Activated CD8-positive, alpha-beta T cell treated with anti-CD3 and anti-CD28 coated beads, Interleukin-2, amount 10 ng/mL, durations not matched to agents 7 days and 5 days (primary cell): ENCODE measurements at regions not wholly inside any gene's neighbourhood (a gene's known extent, or its start where the extent isn't known, plus 50 kb on each side); places are given as distances from the start of the nearest gene placed in this dataset.
"Not testable (repeated sequence)": the region's sequence is repeated elsewhere in the genome, so short reads cannot be mapped to it uniquely, and the experiment has no call there.

Experiments used
- ATAC-seq: fragments of 150-1000 bp; cut with Tn5 transposase; one replicate; pipeline ENCODE4 v1.10.0; 2021; ENCODE audit warnings: moderate library complexity
- CTCF ChIA-PET: fragments of 350-600 bp; sonication (Branson Sonifier 250); formaldehyde crosslinking; loops from one replicate; lab custom pipeline; 2021; ENCODE audit warnings: antibody characterized with exemption; lab: Charles Lee
- POLR2A ChIA-PET: fragments of 350-600 bp; sonication (Branson Sonifier 250); formaldehyde crosslinking; loops from one replicate; lab custom pipeline; 2021; ENCODE audit warnings: antibody characterized with exemption; lab: Charles Lee
- DNase-seq: peaks from one replicate; pipeline ENCODE4 v3.0.0-alpha.2; 2020
- H3K27ac Mint-ChIP-seq: one replicate; pipeline ENCODE4 v1.8.0; 2021; ENCODE audit warnings: mild to moderate bottlenecking, mixed read lengths
- H3K27me3 Mint-ChIP-seq: one replicate; pipeline ENCODE4 v1.8.0; 2021; ENCODE audit warnings: low read depth, mixed read lengths
- H3K36me3 Mint-ChIP-seq: one replicate; pipeline ENCODE4 v1.8.0; 2021; ENCODE audit warnings: low read depth, mixed read lengths
- H3K4me1 Mint-ChIP-seq: one replicate; pipeline ENCODE4 v1.8.0; 2021; ENCODE audit warnings: low read depth, mixed read lengths
- H3K4me3 Mint-ChIP-seq: one replicate; pipeline ENCODE4 v1.8.0; 2021; ENCODE audit warnings: mild to moderate bottlenecking, mixed read lengths
- H3K9me3 Mint-ChIP-seq: one replicate; pipeline ENCODE4 v1.8.0; 2022; ENCODE audit warnings: mixed read lengths; ENCODE audit not compliant: insufficient read depth

DNA sequence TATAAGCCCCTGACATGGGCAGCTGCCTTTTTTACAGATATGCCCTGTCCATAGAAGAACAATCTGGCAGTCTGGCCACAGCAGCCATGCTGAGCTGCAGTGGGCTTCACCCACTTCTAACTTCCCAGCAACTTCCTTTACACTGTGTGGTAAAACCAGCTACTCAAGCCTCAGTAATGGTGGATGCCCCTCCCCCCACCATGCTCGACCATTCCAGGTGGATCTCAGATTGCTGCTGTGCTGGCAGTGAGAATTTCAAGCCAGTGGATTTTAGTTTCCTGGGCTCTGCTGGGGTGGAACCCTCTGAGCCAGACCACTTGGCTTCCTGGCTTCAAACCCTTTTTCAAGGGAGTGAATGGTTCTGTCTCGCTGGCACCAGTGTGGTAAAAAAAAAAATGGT, 355.9 kb upstream of the EDA2R start:
- H3K36me3 Mint-ChIP-seq, result no peaks in the 10 kb centered on the region
- peaks cover 6% of the 10 kb centered on the region for H3K9me3 Mint-ChIP-seq
- POLR2A ChIA-PET, result no interaction called here
- H3K27ac Mint-ChIP-seq, result no peak overlapping the region
- no peak for ATAC-seq
- H3K4me1 Mint-ChIP-seq, result no peaks in the 10 kb centered on the region
- no peak for DNase-seq
- H3K4me3 Mint-ChIP-seq, result no peak overlapping the region
- H3K27me3 Mint-ChIP-seq, result no peaks in the 10 kb centered on the region
- CTCF ChIA-PET, result no interaction called here

- H3K27me3 Mint-ChIP-seq, H3K4me3 Mint-ChIP-seq, H3K9me3 Mint-ChIP-seq, ATAC-seq, CTCF ChIA-PET, H3K4me1 Mint-ChIP-seq, POLR2A ChIA-PET, DNase-seq, H3K27ac Mint-ChIP-seq, H3K36me3 Mint-ChIP-seq: not testable (repeated sequence)
Observed at GRCh38 chrX:66992077-66992476, 353.2 kb upstream of the EDA2R start.

DNA sequence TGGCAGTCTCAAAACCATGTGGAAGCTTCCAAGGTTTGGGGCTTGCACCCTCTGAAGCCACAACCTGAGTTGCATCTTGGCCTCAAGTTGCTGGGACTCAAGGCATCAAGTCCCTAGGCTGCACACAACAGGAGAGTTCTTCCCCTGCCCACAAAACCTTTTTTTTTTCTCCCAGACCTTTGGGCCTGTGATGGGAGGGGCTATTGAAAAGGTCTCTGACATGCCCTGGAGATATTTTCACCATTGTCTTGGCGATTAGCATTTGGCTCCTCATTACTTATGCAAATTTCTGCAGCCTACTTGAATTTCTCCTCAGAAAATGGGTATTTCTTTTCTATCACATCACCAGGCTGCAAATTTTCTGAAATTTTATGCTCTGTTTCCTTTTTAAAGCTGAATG, 349.5 kb upstream of the EDA2R start:
- Mint-ChIP-seq H3K27me3 (no peaks in the 10 kb centered on the region), H3K4me1 (no peaks in the 10 kb centered on the region), H3K27ac (no peak overlapping the region), H3K9me3 (no peaks in the 10 kb centered on the region), H3K4me3 (no peak overlapping the region), H3K36me3 (no peaks in the 10 kb centered on the region)
- ChIA-PET POLR2A (no interaction called here), CTCF (no interaction called here)
- no peak for DNase-seq
- ATAC-seq, result no peak

GRCh38 chrX:66961665-66962064, 322.8 kb upstream of the EDA2R start:
- DNase-seq (no peak), ATAC-seq (no peak)
- POLR2A ChIA-PET, result no interaction called here
- H3K9me3 Mint-ChIP-seq, result no peaks in the 10 kb centered on the region
- no peaks in the 10 kb centered on the region for H3K36me3 Mint-ChIP-seq
- CTCF ChIA-PET, result no interaction called here
- H3K4me1 Mint-ChIP-seq, result no peaks in the 10 kb centered on the region
- H3K27me3 Mint-ChIP-seq, result no peaks in the 10 kb centered on the region
- no peak overlapping the region for H3K27ac Mint-ChIP-seq
- no peak overlapping the region for H3K4me3 Mint-ChIP-seq

- ChIA-PET CTCF (no interaction called here), POLR2A (no interaction called here)
- Mint-ChIP-seq H3K4me1 (no peaks in the 10 kb centered on the region), H3K36me3 (no peaks in the 10 kb centered on the region), H3K27me3 (no peaks in the 10 kb centered on the region), H3K27ac (no peak overlapping the region), H3K4me3 (no peak overlapping the region), H3K9me3 (no peaks in the 10 kb centered on the region)
- no peak for DNase-seq
- ATAC-seq, result no peak
Observed at GRCh38 chrX:66931713-66932112, 292.8 kb upstream of the EDA2R start.

- not testable (repeated sequence) for H3K4me1 Mint-ChIP-seq, DNase-seq
Observed at GRCh38 chrX:66930516-66930915, 291.6 kb upstream of the EDA2R start.

GRCh38 chrX:66920296-66920695, 281.4 kb upstream of the EDA2R start:
- DNase-seq (no peak), ATAC-seq (no peak)
- no peaks in the 10 kb centered on the region for H3K36me3 Mint-ChIP-seq
- H3K9me3 Mint-ChIP-seq, result peaks cover 9% of the 10 kb centered on the region
- no peaks in the 10 kb centered on the region for H3K4me1 Mint-ChIP-seq
- H3K4me3 Mint-ChIP-seq, result no peak overlapping the region
- POLR2A ChIA-PET, result no interaction called here
- CTCF ChIA-PET, result no interaction called here
- H3K27ac Mint-ChIP-seq, result no peak overlapping the region
- no peaks in the 10 kb centered on the region for H3K27me3 Mint-ChIP-seq

More at GRCh38 chrX:66930516-66930915, 291.6 kb upstream of the EDA2R start:
- POLR2A ChIA-PET, CTCF ChIA-PET, H3K27me3 Mint-ChIP-seq, ATAC-seq, H3K36me3 Mint-ChIP-seq, H3K4me3 Mint-ChIP-seq, H3K27ac Mint-ChIP-seq, H3K9me3 Mint-ChIP-seq: not testable (repeated sequence)

DNA sequence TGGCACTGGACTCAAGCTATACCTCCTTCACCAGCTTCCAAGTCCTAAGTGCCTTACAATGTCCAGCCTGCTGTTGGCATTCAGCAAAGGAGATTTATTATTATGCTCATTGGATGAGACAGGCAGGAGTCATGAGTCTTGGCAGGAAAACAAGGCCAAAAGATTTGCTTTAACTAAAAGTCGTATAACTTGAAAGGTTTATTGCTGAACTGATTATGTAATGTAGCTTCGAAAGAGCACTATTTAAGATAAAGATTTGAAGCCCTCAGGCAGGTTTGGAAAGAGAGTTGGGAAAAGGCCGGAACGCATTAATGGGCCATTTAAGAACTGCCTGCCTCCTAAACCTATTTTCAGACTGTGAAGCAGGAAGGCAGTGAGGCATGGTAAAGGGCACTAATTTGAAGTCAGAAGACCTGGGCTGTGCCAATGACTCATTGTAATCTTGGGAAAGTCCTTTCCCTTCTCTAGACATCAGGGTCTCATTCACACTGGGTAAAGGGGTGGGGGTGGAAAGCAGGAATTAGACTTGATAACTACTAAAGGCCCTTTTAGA, 280.5 kb upstream of the EDA2R start:
- H3K36me3 Mint-ChIP-seq, result no peaks in the 10 kb centered on the region
- peaks cover 8% of the 10 kb centered on the region for H3K9me3 Mint-ChIP-seq
- ATAC-seq, result no peak
- ChIA-PET CTCF (no interaction called here), POLR2A (no interaction called here)
- H3K27ac Mint-ChIP-seq, result no peak overlapping the region
- no peak overlapping the region for H3K4me3 Mint-ChIP-seq
- no peak for DNase-seq
- H3K27me3 Mint-ChIP-seq, result no peaks in the 10 kb centered on the region
- no peaks in the 10 kb centered on the region for H3K4me1 Mint-ChIP-seq

DNA sequence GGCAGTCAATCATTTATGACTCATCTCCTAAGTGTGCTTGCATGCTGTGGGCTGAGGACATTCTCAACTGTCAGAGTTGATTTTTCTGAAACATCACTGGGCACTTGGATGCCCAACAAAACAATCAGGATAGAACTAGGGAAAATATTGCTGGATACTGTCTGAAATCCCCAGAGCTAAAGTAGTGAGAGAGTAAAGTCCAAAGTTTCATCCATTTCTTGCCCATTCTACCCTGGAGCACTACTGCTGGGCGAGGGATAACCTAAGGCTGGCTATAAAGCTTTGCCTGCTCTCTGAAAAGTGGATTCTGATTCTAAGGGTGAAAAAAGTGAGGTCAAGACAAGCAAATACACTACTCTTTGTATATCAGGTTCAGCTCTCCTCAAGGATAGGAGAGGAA, 279.6 kb upstream of the EDA2R start:
- Mint-ChIP-seq H3K4me3 (no peak overlapping the region), H3K27ac (no peak overlapping the region), H3K4me1 (no peaks in the 10 kb centered on the region), H3K36me3 (no peaks in the 10 kb centered on the region), H3K27me3 (no peaks in the 10 kb centered on the region), H3K9me3 (peaks cover under 1% of the 10 kb centered on the region)
- POLR2A ChIA-PET, result no interaction called here
- ATAC-seq (no peak), DNase-seq (no peak)
- CTCF ChIA-PET, result no interaction called here

DNA sequence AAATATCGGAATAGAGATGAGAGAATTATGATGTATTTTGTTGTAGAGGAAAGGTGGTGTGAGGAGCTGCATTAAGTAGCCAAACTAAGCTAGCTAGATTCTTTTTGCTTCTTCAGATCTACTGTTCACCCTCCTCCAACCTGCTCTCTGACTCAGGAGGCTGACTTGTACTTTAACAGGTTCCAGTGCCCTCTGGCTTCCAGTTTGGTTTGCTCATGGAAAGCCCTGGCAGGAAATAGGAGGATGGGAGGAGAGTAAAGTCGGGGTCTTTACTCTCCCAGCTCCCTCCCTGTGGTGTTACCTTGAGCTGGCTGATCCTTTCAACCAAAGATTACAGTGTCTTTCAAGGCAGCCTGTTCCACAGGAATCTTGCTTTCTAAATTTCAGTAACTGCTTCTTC, 277.0 kb upstream of the EDA2R start:
- Mint-ChIP-seq H3K27ac (no peak overlapping the region), H3K4me3 (no peak overlapping the region), H3K27me3 (no peaks in the 10 kb centered on the region), H3K9me3 (no peaks in the 10 kb centered on the region), H3K36me3 (no peaks in the 10 kb centered on the region), H3K4me1 (no peaks in the 10 kb centered on the region)
- POLR2A ChIA-PET, result no interaction called here
- CTCF ChIA-PET, result no interaction called here
- ATAC-seq (no peak), DNase-seq (no peak)

DNA sequence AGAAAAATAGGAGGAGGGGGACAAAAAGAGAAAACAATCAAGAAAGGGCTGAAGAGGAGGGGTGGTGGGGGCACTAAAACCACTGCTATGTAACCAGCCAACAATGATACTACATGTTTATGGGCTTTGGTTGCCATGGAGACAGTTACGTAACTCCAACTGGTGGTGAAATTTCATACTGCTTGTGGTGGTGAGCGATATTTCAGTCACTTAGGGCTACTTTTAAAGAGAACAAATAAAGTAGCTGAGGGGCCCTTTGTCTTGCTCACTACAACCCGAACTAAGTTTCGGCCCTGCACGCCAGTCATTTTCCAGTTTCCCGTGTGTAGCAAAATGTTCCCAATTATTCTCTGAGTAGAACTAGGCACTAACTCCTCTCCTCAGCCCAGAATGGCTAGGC, 275.2 kb upstream of the EDA2R start:
- no peak for ATAC-seq

DNA sequence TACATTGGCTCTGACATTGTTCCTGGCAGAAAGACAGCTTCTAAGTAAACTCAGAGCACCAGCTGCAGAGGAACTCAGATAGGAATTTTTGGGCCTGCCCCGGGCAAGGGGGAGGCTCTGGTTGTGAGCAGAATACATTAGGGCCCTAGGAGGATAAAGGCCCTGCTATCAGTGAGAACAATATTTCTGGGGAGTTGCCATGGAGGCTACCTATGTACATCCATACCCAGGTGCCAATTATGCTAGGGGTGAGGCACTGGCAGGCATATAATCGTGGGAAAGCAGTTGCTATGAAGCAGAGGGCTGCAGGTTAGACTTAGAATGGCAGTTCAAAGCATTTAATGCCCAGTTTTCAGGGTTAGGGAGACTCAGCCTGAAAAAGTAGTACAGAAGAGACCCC, 273.5 kb upstream of the EDA2R start:
- H3K36me3 Mint-ChIP-seq, result no peaks in the 10 kb centered on the region
- ATAC-seq, result no peak
- H3K27me3 Mint-ChIP-seq, result no peaks in the 10 kb centered on the region

More for the DNA sequence above, 275.2 kb upstream of the EDA2R start:
- no peaks in the 10 kb centered on the region for H3K4me1 Mint-ChIP-seq
- H3K27me3 Mint-ChIP-seq, result no peaks in the 10 kb centered on the region
- H3K4me3 Mint-ChIP-seq, result no peak overlapping the region
- POLR2A ChIA-PET, result no interaction called here
- CTCF ChIA-PET, result no interaction called here
- H3K36me3 Mint-ChIP-seq, result no peaks in the 10 kb centered on the region
- H3K9me3 Mint-ChIP-seq, result no peaks in the 10 kb centered on the region
- H3K27ac Mint-ChIP-seq, result no peak overlapping the region
- DNase-seq, result no peak

DNA sequence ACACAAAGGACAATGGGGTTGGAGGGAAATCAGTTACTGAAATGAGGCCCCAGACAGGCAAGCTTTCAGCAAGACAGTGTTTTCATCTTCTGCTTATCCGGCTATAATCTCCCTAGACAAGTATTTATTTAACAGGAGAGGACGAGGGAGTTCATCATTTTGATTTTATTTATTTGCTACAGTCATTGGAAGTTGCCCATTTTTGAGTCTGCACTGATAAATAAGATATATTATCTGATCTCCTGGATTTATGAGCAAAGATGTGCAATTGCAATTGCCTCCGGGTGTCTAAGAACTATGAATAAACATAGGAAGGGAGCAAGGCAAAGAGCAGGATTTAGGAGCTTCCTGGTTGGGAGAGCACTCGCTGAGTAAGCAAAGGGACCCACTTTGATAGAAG, 263.2 kb upstream of the EDA2R start:
- POLR2A ChIA-PET, result no interaction called here
- no peaks in the 10 kb centered on the region for H3K4me1 Mint-ChIP-seq
- DNase-seq (no peak), ATAC-seq (no peak)
- H3K27me3 Mint-ChIP-seq, result no peaks in the 10 kb centered on the region
- no peak overlapping the region for H3K4me3 Mint-ChIP-seq
- no peaks in the 10 kb centered on the region for H3K36me3 Mint-ChIP-seq
- CTCF ChIA-PET, result no interaction called here
- H3K9me3 Mint-ChIP-seq, result no peaks in the 10 kb centered on the region
- H3K27ac Mint-ChIP-seq, result no peak overlapping the region

More for the DNA sequence above, 273.5 kb upstream of the EDA2R start:
- POLR2A ChIA-PET, result no interaction called here
- no peak for DNase-seq
- H3K4me1 Mint-ChIP-seq, result no peaks in the 10 kb centered on the region
- no peak overlapping the region for H3K4me3 Mint-ChIP-seq
- CTCF ChIA-PET, result no interaction called here
- H3K27ac Mint-ChIP-seq, result no peak overlapping the region
- H3K9me3 Mint-ChIP-seq, result no peaks in the 10 kb centered on the region
